ENCODE measurements at regions not wholly inside any gene's neighbourhood (a gene's known extent, or its start where the extent isn't known, plus 50 kb on each side); places are given as distances from the start of the nearest gene placed in this dataset.

DNA sequence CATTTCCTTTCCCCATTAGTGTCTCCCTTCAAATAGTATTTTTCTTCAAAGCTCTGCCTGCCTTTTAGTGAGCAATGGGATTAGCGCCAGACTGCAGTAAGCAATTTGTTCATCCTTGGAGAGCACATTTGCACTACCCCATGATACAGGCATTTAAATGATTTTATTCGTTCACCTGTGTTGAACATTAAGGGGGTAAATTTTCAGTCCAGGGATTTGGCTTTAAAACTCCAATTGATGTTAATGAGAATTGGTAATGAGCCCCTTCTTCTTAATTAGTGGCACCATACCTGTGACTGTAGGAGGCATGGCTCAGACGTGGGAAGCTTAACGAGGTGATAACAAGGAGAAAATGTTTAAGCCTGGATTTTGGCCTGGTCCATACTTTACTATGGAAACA lies 161.4 kb upstream of the NANOGP8 start:
- TF ChIP-seq, protein P1, sequence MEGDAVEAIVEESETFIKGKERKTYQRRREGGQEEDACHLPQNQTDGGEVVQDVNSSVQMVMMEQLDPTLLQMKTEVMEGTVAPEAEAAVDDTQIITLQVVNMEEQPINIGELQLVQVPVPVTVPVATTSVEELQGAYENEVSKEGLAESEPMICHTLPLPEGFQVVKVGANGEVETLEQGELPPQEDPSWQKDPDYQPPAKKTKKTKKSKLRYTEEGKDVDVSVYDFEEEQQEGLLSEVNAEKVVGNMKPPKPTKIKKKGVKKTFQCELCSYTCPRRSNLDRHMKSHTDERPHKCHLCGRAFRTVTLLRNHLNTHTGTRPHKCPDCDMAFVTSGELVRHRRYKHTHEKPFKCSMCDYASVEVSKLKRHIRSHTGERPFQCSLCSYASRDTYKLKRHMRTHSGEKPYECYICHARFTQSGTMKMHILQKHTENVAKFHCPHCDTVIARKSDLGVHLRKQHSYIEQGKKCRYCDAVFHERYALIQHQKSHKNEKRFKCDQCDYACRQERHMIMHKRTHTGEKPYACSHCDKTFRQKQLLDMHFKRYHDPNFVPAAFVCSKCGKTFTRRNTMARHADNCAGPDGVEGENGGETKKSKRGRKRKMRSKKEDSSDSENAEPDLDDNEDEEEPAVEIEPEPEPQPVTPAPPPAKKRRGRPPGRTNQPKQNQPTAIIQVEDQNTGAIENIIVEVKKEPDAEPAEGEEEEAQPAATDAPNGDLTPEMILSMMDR (IDR thresholded peaks at IDR 0.05; ENCODE audit: insufficient read depth, low read length, poor library complexity, severe bottlenecking): no peak
- TF ChIP-seq EZH2phosphoT487 (conservative IDR thresholded peaks at IDR 0.05; ENCODE audit: low read length): no peak

Measured in SU-DHL-6 (cell line).